Upper lobe of left lung (tissue), 4 donors: ENCODE measurements at regions not wholly inside any gene's neighbourhood (a gene's known extent, or its start where the extent isn't known, plus 50 kb on each side); places are given as distances from the start of the nearest gene placed in this dataset.

ENCODE experiments used
- CTCF ChIP-seq, 6 experiments: fragments of 450-650 bp in 4 of 6; fragments of 200-600 bp in 2 of 6; sonication (generic) in 2 of 6; IDR thresholded peaks; one replicate each; pipeline ENCODE4 v1.5.1; 2016 to 2019; ENCODE audit warnings: antibody characterized with exemption in 6 of 6
- POLR2A ChIP-seq, 4 donors: fragments of 450-650 bp; IDR thresholded peaks; one replicate each; pipeline ENCODE4 v1.5.1; 2016 to 2017; ENCODE audit warnings: antibody characterized with exemption in 4 of 4, mild to moderate bottlenecking in 2 of 4

- TF ChIP-seq CTCF (IDR thresholded peaks at IDR 0.05) (no peak), POLR2A (IDR thresholded peaks at IDR 0.05) (no peak)
Measured at GRCh38 chr3:3734881-3735280, 64.3 kb upstream of the LRRN1 start.
